ENCODE measurements at regions not wholly inside any gene's neighbourhood (a gene's known extent, or its start where the extent isn't known, plus 50 kb on each side); places are given as distances from the start of the nearest gene placed in this dataset.
"Not testable (repeated sequence)": the region's sequence is repeated elsewhere in the genome, so short reads cannot be mapped to it uniquely, and the experiment has no call there.

DNA sequence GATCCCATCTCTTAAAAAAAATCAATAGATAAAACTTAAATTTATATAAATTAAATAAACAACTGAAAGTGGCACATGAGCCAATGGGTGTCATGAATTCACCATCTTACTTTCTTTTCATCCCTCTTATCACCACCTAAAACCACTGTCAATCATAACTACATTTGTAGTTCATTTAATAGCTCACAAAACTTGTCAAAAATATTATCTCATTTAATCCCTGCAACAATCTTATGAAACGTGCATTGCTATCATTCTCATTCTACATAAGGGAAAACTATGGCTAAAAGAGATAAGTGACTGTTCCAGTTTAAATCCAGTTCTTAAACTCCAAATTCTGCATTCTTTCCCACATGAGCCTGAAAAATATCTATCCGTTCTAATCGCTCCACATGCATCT lies 80.6 kb upstream of the BEND6 start:
- no peak overlapping the region for H3K4me3 ChIP-seq (ENCODE audit: insufficient read depth, low read depth, low read length)
- no peaks in the 10 kb centered on the region for H3K36me3 ChIP-seq (replicated peaks; ENCODE audit: control insufficient read depth, insufficient read depth, low read length)
- DNase-seq, result no peak
- H3K27me3 ChIP-seq (ENCODE audit: control insufficient read depth, insufficient read depth, low read length), result no peaks in the 10 kb centered on the region

DNA sequence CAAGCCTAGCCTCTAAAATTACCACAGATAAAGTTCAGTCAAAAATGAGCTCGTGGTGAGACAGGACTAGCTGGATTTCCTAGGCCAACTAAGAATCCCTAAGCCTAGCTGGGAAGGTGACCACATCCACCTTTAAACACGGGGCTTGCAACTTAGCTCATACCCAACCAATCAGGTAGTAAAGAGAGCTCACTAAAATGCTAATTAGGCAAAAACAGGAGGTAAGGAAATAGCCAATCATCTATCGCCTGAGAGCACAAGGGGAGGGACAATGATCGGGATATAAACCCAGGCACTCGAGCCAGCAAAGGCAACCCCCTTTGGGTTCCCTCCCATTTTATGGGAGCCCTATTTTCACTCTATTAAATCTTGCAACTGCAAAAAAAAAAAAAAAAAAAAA lies 84.9 kb upstream of the BEND6 start:
- DNase-seq; H3K27me3 ChIP-seq (ENCODE audit: control insufficient read depth, insufficient read depth, low read length); H3K36me3 ChIP-seq (replicated peaks; ENCODE audit: control insufficient read depth, insufficient read depth, low read length); H3K4me3 ChIP-seq (ENCODE audit: insufficient read depth, low read depth, low read length): not testable (repeated sequence)

DNA sequence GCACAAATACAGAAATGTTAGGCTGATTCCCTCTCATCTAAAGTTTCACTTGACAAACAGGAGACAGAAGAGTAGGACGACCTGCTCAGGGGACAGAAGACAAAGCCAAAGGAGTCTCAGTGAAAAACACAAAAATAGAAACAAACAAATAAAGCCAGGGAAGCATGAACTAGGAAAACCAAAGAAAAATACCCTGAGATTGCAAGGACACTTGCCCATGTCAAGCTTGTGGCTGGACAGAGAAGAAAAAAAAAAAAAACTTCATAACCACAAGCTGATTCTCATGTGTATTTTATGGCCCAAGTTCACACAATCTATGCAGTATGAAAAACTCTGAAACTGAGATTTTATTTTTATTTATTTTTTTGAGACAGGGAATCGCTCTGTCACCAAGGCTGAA lies 85.6 kb upstream of the BEND6 start:
- H3K4me3 ChIP-seq (ENCODE audit: insufficient read depth, low read depth, low read length), result no peak overlapping the region
- no peaks in the 10 kb centered on the region for H3K27me3 ChIP-seq (ENCODE audit: control insufficient read depth, insufficient read depth, low read length)
- DNase-seq, result no peak
- H3K36me3 ChIP-seq (replicated peaks; ENCODE audit: control insufficient read depth, insufficient read depth, low read length), result no peaks in the 10 kb centered on the region

GRCh38 chr6:56868687-56869086 lies 86.2 kb upstream of the BEND6 start:
- DNase-seq, result no peak
- no peaks in the 10 kb centered on the region for H3K36me3 ChIP-seq (replicated peaks; ENCODE audit: control insufficient read depth, insufficient read depth, low read length)
- no peaks in the 10 kb centered on the region for H3K27me3 ChIP-seq (ENCODE audit: control insufficient read depth, insufficient read depth, low read length)
- H3K4me3 ChIP-seq (ENCODE audit: insufficient read depth, low read depth, low read length), result no peak overlapping the region

- no peak overlapping the region for H3K4me3 ChIP-seq (ENCODE audit: insufficient read depth, low read depth, low read length)
Measured at GRCh38 chr6:56866917-56867522, 87.9 kb upstream of the BEND6 start.

DNA sequence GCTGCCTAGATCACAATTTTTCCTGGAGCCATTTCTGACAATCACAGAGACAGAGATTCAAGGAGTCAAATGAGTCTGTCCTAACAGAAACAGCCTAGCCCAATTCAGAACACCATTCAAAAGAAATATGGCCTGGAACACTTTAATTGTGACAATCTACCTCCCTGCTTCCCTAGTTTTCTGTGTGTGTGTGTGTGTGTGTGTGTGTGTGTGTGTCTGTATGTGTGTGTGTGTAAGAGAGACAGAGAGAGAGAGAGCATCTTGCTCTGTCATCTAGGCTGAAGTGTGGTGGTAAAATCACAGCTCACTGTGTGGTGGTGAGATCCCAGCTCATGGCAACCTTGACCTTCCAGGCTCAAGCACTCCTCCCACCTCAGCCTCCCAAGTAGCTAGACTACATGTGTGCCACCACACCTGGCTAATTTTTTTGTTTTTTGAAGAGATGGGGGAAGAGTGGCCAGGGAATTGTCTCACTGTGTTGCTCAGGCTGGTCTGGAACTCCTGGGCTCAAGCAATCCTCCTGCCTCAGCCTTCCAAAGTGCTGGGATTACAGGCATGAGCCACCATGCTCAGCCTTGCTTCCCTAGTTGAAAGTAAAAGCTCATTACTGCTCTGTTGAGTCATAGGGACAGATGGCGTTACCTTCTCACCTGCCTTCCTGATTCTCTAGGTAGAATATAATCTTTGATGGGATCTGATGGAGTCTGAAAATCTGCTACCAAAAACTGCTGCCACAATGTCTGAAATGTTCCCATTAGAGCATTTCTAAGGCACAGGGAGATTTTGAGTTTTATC lies 89.6 kb upstream of the BEND6 start:
- DNase-seq, result no peak
- no peak overlapping the region for H3K4me3 ChIP-seq (ENCODE audit: insufficient read depth, low read depth, low read length)
- no peaks in the 10 kb centered on the region for H3K27me3 ChIP-seq (ENCODE audit: control insufficient read depth, insufficient read depth, low read length)
- H3K36me3 ChIP-seq (replicated peaks; ENCODE audit: control insufficient read depth, insufficient read depth, low read length), result no peaks in the 10 kb centered on the region

More at GRCh38 chr6:56866917-56867522, 87.9 kb upstream of the BEND6 start:
- Histone ChIP-seq H3K36me3 (replicated peaks; ENCODE audit: control insufficient read depth, insufficient read depth, low read length) (no peaks in the 10 kb centered on the region), H3K27me3 (ENCODE audit: control insufficient read depth, insufficient read depth, low read length) (no peaks in the 10 kb centered on the region)
- no peak for DNase-seq

- no peak for DNase-seq
- no peak overlapping the region for H3K4me3 ChIP-seq (ENCODE audit: insufficient read depth, low read depth, low read length)
- no peaks in the 10 kb centered on the region for H3K36me3 ChIP-seq (replicated peaks; ENCODE audit: control insufficient read depth, insufficient read depth, low read length)
- no peaks in the 10 kb centered on the region for H3K27me3 ChIP-seq (ENCODE audit: control insufficient read depth, insufficient read depth, low read length)
Measured at GRCh38 chr6:56864171-56864616, 90.7 kb upstream of the BEND6 start.

DNA sequence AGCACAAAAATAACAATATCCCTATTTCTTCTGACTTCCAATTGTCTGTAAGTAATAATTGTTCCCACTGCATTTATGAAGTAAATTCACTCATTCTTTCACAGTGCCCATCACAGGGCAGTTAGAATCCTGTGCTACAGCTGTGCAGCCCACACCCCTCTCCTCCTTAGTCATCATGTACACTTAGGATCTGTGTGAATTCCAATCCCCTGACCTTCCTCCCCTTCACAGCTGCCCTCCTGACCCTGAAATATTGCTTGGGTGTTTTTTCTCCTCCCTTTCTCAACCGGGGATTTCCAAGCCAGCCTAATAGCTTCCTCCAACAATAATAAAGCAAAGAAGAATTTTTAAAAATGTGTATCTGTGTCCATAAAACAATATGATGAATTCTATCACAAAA lies 91.5 kb upstream of the BEND6 start:
- no peak overlapping the region for H3K4me3 ChIP-seq (ENCODE audit: insufficient read depth, low read depth, low read length)
- H3K27me3 ChIP-seq (ENCODE audit: control insufficient read depth, insufficient read depth, low read length), result no peaks in the 10 kb centered on the region
- no peaks in the 10 kb centered on the region for H3K36me3 ChIP-seq (replicated peaks; ENCODE audit: control insufficient read depth, insufficient read depth, low read length)
- no peak for DNase-seq

DNA sequence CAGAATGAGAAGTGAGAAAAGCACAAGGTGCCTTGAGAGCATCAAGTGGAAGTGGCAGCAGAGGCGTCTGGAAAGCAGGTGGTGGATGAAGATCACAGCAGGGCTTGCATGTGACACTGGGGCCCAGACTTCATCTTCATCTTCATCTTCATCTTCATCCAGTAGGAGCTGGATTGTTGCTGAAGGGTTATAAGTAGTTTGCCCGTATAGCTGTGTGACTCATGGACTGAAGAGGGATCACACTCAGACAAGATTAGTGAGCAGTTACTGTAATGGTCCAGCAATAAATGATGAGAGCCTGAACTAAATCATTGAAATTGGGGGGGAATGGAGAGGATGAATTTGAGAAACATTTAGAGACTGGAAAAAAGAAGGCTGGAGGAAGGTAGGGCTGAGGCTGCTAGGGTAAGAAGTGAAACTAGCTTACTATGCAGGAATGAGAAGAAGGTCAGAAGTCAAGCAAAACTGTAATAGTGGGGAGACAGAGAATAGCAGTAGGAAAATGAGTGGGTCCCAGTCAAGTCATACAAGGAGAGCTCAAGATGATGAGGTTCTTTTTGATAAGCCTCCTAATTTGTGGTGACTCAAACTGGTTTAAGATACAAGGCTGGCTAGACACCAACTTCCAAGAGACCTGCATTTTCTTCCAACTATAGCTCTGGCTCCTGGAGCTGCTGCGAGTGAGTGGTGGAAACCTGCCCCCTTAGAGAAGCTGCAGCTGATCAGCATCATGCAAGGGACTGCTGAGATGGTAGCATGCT lies 92.3 kb upstream of the BEND6 start:
- no peak for DNase-seq
- H3K36me3 ChIP-seq (replicated peaks; ENCODE audit: control insufficient read depth, insufficient read depth, low read length), result no peaks in the 10 kb centered on the region

GRCh38 chr6:56860475-56860874 lies 94.4 kb upstream of the BEND6 start:
- no peak overlapping the region for H3K4me3 ChIP-seq (ENCODE audit: insufficient read depth, low read depth, low read length)
- no peak for DNase-seq
- no peaks in the 10 kb centered on the region for H3K36me3 ChIP-seq (replicated peaks; ENCODE audit: control insufficient read depth, insufficient read depth, low read length)
- no peaks in the 10 kb centered on the region for H3K27me3 ChIP-seq (ENCODE audit: control insufficient read depth, insufficient read depth, low read length)

More for the DNA sequence above, 92.3 kb upstream of the BEND6 start:
- H3K27me3 ChIP-seq (ENCODE audit: control insufficient read depth, insufficient read depth, low read length), result no peaks in the 10 kb centered on the region
- H3K4me3 ChIP-seq (ENCODE audit: insufficient read depth, low read depth, low read length), result no peak overlapping the region

- Histone ChIP-seq H3K36me3 (replicated peaks; ENCODE audit: control insufficient read depth, insufficient read depth, low read length) (no peaks in the 10 kb centered on the region), H3K4me3 (ENCODE audit: insufficient read depth, low read depth, low read length) (no peak overlapping the region), H3K27me3 (ENCODE audit: control insufficient read depth, insufficient read depth, low read length) (no peaks in the 10 kb centered on the region)
- DNase-seq, result no peak
Measured at GRCh38 chr6:56856036-56856580, 98.8 kb upstream of the BEND6 start.

GRCh38 chr6:56854086-56854485 lies 100.8 kb upstream of the BEND6 start:
- H3K4me3 ChIP-seq (ENCODE audit: insufficient read depth, low read depth, low read length), result no peak overlapping the region
- DNase-seq, result no peak

GRCh38 chr6:56853541-56853940 lies 101.4 kb upstream of the BEND6 start:
- Histone ChIP-seq H3K27me3 (ENCODE audit: control insufficient read depth, insufficient read depth, low read length) (no peaks in the 10 kb centered on the region), H3K4me3 (ENCODE audit: insufficient read depth, low read depth, low read length) (no peak overlapping the region), H3K36me3 (replicated peaks; ENCODE audit: control insufficient read depth, insufficient read depth, low read length) (no peaks in the 10 kb centered on the region)
- no peak for DNase-seq

More at GRCh38 chr6:56854086-56854485, 100.8 kb upstream of the BEND6 start:
- Histone ChIP-seq H3K36me3 (replicated peaks; ENCODE audit: control insufficient read depth, insufficient read depth, low read length) (no peaks in the 10 kb centered on the region), H3K27me3 (ENCODE audit: control insufficient read depth, insufficient read depth, low read length) (no peaks in the 10 kb centered on the region)

GRCh38 chr6:56852260-56853010 lies 102.5 kb upstream of the BEND6 start:
- H3K27me3 ChIP-seq (ENCODE audit: control insufficient read depth, insufficient read depth, low read length), result no peaks in the 10 kb centered on the region
- DNase-seq, result no peak
- H3K36me3 ChIP-seq (replicated peaks; ENCODE audit: control insufficient read depth, insufficient read depth, low read length), result no peaks in the 10 kb centered on the region
- no peak overlapping the region for H3K4me3 ChIP-seq (ENCODE audit: insufficient read depth, low read depth, low read length)

All from H7 (cell line).